ENCODE measurements at regions not wholly inside any gene's neighbourhood (a gene's known extent, or its start where the extent isn't known, plus 50 kb on each side); places are given as distances from the start of the nearest gene placed in this dataset.

- Histone ChIP-seq H3K9me3 (no peaks in the 10 kb centered on the region), H3K36me3 (no peaks in the 10 kb centered on the region), H3K4me3 (peak overlapping the region in 1 of 2 donors; percentile 27), H3K27ac (peak overlapping the region; percentile 52 to 63), H3K27me3 (no peaks in the 10 kb centered on the region), H3K4me1 (peaks cover 0 to 14% of the 10 kb centered on the region in 2 donors)
- DNase-seq (ENCODE audit: low spot score), result no peak
- TF ChIP-seq, protein P1, sequence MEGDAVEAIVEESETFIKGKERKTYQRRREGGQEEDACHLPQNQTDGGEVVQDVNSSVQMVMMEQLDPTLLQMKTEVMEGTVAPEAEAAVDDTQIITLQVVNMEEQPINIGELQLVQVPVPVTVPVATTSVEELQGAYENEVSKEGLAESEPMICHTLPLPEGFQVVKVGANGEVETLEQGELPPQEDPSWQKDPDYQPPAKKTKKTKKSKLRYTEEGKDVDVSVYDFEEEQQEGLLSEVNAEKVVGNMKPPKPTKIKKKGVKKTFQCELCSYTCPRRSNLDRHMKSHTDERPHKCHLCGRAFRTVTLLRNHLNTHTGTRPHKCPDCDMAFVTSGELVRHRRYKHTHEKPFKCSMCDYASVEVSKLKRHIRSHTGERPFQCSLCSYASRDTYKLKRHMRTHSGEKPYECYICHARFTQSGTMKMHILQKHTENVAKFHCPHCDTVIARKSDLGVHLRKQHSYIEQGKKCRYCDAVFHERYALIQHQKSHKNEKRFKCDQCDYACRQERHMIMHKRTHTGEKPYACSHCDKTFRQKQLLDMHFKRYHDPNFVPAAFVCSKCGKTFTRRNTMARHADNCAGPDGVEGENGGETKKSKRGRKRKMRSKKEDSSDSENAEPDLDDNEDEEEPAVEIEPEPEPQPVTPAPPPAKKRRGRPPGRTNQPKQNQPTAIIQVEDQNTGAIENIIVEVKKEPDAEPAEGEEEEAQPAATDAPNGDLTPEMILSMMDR (IDR thresholded peaks at IDR 0.05), result no peak
Observed at GRCh38 chr15:91408476-91409076, 308.5 kb downstream of the SV2B start.

GRCh38 chr15:91409387-91409786 lies 309.3 kb downstream of the SV2B start:
- Histone ChIP-seq H3K27me3 (no peaks in the 10 kb centered on the region), H3K36me3 (no peaks in the 10 kb centered on the region), H3K27ac (peak overlapping the region; percentile 52 to 63), H3K4me3 (no peak overlapping the region), H3K4me1 (peaks cover 0 to 14% of the 10 kb centered on the region in 2 donors), H3K9me3 (no peaks in the 10 kb centered on the region)
- TF ChIP-seq, protein P1 (IDR thresholded peaks at IDR 0.05), result no peak
- DNase-seq (ENCODE audit: low spot score), result no peak

DNA sequence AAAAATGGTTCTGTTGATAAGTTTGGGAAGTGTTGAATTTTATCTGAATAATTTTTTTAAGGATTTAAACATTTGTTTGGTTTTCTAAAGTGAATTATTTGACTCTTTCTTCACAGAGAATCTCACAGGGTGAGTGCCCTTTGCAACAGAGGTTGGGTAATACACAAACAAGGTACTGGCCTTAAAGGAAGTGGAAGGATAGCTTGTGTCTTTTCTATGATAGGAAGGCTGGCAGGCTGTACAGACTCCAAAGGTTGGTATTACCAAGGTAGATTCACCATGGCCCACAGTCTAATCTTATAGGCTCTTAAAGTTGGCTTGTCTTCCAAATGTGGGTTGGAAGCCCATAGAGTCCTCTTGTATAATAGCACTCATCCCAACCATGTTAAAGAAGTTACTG lies 311.5 kb downstream of the SV2B start:
- H3K4me3 ChIP-seq, result no peak overlapping the region
- peaks cover 0 to 14% of the 10 kb centered on the region in 2 donors for H3K4me1 ChIP-seq
- H3K27me3 ChIP-seq, result no peaks in the 10 kb centered on the region
- no peak for DNase-seq (ENCODE audit: low spot score)
- H3K9me3 ChIP-seq, result no peaks in the 10 kb centered on the region
- H3K27ac ChIP-seq, result no peak overlapping the region
- H3K36me3 ChIP-seq, result no peaks in the 10 kb centered on the region
- TF ChIP-seq, protein P1 (IDR thresholded peaks at IDR 0.05), result no peak

DNA sequence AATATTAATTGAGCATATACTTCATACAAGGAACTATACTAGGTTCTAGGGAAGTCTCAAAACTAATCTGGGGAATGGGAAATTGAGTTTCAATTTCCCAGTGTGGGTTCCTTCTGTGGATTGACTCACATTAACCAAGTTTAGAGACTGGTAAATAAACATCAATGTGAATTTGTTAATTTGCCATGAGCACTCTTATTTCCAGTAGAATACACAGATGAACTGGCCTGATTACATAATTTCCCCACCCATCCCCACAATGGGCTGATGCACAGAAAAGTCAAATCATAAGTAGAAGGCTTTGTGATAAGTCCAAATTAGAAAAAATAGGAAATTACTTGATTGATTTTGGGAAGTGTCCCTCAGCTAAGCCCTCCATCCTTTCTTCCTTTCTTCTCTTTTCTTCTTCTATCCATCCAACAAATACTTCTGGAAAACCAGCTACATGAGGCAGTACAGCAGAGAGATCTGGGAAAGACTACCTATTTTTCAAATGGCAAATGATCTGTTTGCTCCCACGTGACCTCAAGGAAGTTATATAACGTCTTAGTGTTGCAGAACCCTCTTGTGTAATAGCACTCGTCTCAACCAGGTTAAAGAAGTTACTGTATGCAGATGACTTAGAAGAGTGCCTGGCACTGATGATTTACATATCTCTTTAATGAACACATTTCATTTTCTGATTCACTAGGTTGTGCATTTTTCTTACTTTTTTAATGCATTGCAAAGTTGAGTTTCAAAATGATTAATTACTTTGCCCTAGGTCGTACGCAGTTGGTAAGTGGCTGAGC lies 312.3 kb downstream of the SV2B start:
- H3K36me3 ChIP-seq, result no peaks in the 10 kb centered on the region
- H3K4me1 ChIP-seq, result peaks cover 0 to 12% of the 10 kb centered on the region in 2 donors
- no peak overlapping the region for H3K4me3 ChIP-seq
- TF ChIP-seq, protein P1 (IDR thresholded peaks at IDR 0.05), result no peak
- DNase-seq (ENCODE audit: low spot score), result no peak
- H3K27me3 ChIP-seq, result no peaks in the 10 kb centered on the region
- H3K9me3 ChIP-seq, result no peaks in the 10 kb centered on the region
- H3K27ac ChIP-seq, result no peak overlapping the region

GRCh38 chr15:91413142-91413541 lies 313.1 kb downstream of the SV2B start:
- DNase-seq (ENCODE audit: low spot score), result no peak
- H3K9me3 ChIP-seq, result no peaks in the 10 kb centered on the region
- no peaks in the 10 kb centered on the region for H3K36me3 ChIP-seq
- TF ChIP-seq, protein P1 (IDR thresholded peaks at IDR 0.05), result no peak
- H3K4me3 ChIP-seq, result no peak overlapping the region
- H3K27me3 ChIP-seq, result no peaks in the 10 kb centered on the region
- H3K27ac ChIP-seq, result no peak overlapping the region
- H3K4me1 ChIP-seq, result peaks cover 0 to 6% of the 10 kb centered on the region in 2 donors
